ENCODE measurements at regions not wholly inside any gene's neighbourhood (a gene's known extent, or its start where the extent isn't known, plus 50 kb on each side); places are given as distances from the start of the nearest gene placed in this dataset.

DNA sequence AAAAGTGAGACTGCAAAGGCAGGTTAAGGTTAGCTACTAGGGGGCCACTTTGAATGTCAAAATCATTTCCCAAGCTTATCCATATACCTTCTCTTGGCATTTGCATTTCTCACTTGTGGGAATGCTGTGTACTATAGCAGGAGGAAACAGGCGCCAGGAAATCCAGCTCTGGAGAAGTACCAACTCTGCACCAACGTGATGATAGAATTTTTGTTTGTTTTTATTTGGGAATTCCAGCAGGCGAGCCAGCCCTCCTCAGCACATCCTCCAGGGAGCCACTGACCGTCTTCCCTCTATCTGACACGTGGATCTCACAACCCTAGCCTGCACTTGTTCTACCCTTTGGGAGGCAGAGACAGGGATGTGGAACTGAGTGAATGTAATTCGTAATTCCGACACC lies 318.0 kb downstream of the ACTL7B start (continued):
- TF ChIP-seq SMARCC2 (IDR thresholded peaks at IDR 0.05), result no peak
- TF ChIP-seq ZNF646 (CRISPR knock-in tag; IDR thresholded peaks at IDR 0.05), result no peak
- no peak for TF ChIP-seq XRCC5 (optimal IDR thresholded peaks at IDR 0.05; ENCODE audit: low read length)

GRCh38 chr9:108536836-108537601 lies 318.8 kb downstream of the ACTL7B start:
- POLR2A ChIA-PET, result no interaction called here
- Histone ChIP-seq H3K4me2 (ENCODE audit: low read depth, low read length) (no peak overlapping the region), H3K79me2 (ENCODE audit: insufficient read depth, low read length) (no peaks in the 10 kb centered on the region), H3K9ac (ENCODE audit: insufficient read depth, low read depth, low read length) (no peak overlapping the region), H3K27me3 (ENCODE audit: control insufficient read depth in 1 of 2, insufficient read depth in 2 of 2, low read length in 2 of 2) (no peaks in the 10 kb centered on the region; a peak in 2 of 5 replicates), H2AFZ (ENCODE audit: low read length) (no peak overlapping the region), H3K36me3 (replicated peaks in 1 of 2; ENCODE audit: control insufficient read depth in 1 of 2, insufficient read depth in 2 of 2, low read length in 2 of 2) (no peaks in the 10 kb centered on the region), H3K9me3 (ENCODE audit: low read length) (no peaks in the 10 kb centered on the region), H3K4me3 (replicated peaks in 1 of 3; ENCODE audit: insufficient read depth in 1 of 3, low read depth in 2 of 3, low read length in 3 of 3) (no peak overlapping the region), H4K20me1 (ENCODE audit: insufficient read depth, low read length) (no peaks in the 10 kb centered on the region), H3K4me1 (ENCODE audit: insufficient read depth, low read length) (no peaks in the 10 kb centered on the region), H3K27ac (ENCODE audit: extremely low read length, insufficient read depth, low read length) (no peak overlapping the region)
- FAIRE-seq (no peak), DNase-seq (ENCODE audit: low spot score) (no peak), ATAC-seq (no peak)
- 18% methylated on average over 2 of the region's 2 CpGs for WGBS (ENCODE audit: low lambda C conversion rate)
- no TSS peak for BruUV-seq (replicated peaks)
- intact Hi-C loops (cut with micrococcal nuclease; ENCODE audit: unreplicated experiment) (no loop called here), in situ Hi-C loops (cut with HindIII; ENCODE audit: extremely low pct_ligation_motif_present, low pct_unique_long_range_greater_than_20kb) (no loop called here)
- TF ChIP-seq ZMYM2 (CRISPR knock-in tag; IDR thresholded peaks at IDR 0.05) (no peak), CHD2 (IDR thresholded peaks at IDR 0.05; ENCODE audit: low read depth, low read length) (no peak), ZNF672 (CRISPR knock-in tag; IDR thresholded peaks at IDR 0.05) (no peak), PAF1 (CRISPR knock-in tag; IDR thresholded peaks at IDR 0.05) (no peak), ZNF224 (CRISPR knock-in tag; IDR thresholded peaks at IDR 0.05) (no peak), ATF6 (CRISPR knock-in tag; conservative IDR thresholded peaks at IDR 0.05) (no peak), ZNF563 (CRISPR knock-in tag; IDR thresholded peaks at IDR 0.05) (no peak), ZNF740 (CRISPR knock-in tag; IDR thresholded peaks at IDR 0.05) (no peak), GLI4 (CRISPR knock-in tag; IDR thresholded peaks at IDR 0.05; ENCODE audit: borderline replicate concordance) (no peak), ZNF891 (CRISPR knock-in tag; IDR thresholded peaks at IDR 0.05) (no peak)
- CTCF ChIA-PET (ENCODE audit: low intra/inter-chr PET ratio, low total read pairs), result no interaction called here

Data from HepG2 (cell line).